Muscle of leg (tissue), 3 donors: ENCODE measurements at regions not wholly inside any gene's neighbourhood (a gene's known extent, or its start where the extent isn't known, plus 50 kb on each side); places are given as distances from the start of the nearest gene placed in this dataset.

Source experiments
- DNase-seq: peaks from one replicate; pipeline ENCODE4 v3.0.0; 2013
- H3K27ac ChIP-seq: one replicate; pipeline ENCODE4 v1.5.1; 2013; ENCODE audit warnings: mild to moderate bottlenecking, low read length, control low read depth
- H3K27me3 ChIP-seq: one replicate; pipeline ENCODE4 v1.6.1; 2013; ENCODE audit warnings: low read length; ENCODE audit not compliant: control insufficient read depth, insufficient read depth
- H3K36me3 ChIP-seq: one replicate; pipeline ENCODE4 v1.6.1; 2013; ENCODE audit warnings: low read length; ENCODE audit not compliant: control insufficient read depth, insufficient read depth
- H3K4me1 ChIP-seq: one replicate; pipeline ENCODE4 v1.6.1; 2013; ENCODE audit warnings: low read length; ENCODE audit not compliant: control insufficient read depth, insufficient read depth
- H3K4me3 ChIP-seq: one replicate; pipeline ENCODE4 v1.5.1; 2013; ENCODE audit warnings: low read length, control low read depth
- H3K9me3 ChIP-seq: replicated peaks from 2 replicates; pipeline ENCODE4 v1.6.1; 2013; ENCODE audit warnings: low read depth, low read length; ENCODE audit not compliant: control insufficient read depth
- WGBS: methylation state at CpG from one replicate; pipeline ENCODE4 v1.1.5; 2013; ENCODE audit warnings: missing lambda C conversion rate; ENCODE audit not compliant: insufficient coverage; 5-methylcytosine and 5-hydroxymethylcytosine counted together

DNA sequence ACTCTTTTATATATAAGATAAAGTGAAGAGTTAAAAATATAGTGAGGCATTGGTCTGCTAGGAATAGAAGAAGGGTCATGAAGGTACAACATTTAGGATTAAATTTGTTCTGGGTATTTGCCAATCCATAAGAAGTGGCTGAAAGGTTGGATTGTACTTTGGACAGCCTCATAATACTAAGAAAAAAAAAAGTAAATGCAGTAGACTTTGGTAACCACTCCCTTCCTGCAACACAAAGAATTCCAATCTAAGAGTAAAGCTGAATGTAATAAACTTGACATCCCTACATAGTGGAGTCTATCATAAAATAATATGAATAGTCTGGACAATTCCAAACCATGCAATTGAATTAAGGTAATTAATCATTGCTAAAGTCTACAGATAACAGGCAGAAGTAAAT is 2294.4 kb downstream of the LRRC4C start:
- Histone ChIP-seq H3K36me3 (no peaks in the 10 kb centered on the region), H3K4me1 (no peaks in the 10 kb centered on the region), H3K9me3 (peaks cover 5% of the 10 kb centered on the region), H3K27ac (no peak overlapping the region), H3K27me3 (no peaks in the 10 kb centered on the region), H3K4me3 (no peak overlapping the region)
- DNase-seq = no peak

DNA sequence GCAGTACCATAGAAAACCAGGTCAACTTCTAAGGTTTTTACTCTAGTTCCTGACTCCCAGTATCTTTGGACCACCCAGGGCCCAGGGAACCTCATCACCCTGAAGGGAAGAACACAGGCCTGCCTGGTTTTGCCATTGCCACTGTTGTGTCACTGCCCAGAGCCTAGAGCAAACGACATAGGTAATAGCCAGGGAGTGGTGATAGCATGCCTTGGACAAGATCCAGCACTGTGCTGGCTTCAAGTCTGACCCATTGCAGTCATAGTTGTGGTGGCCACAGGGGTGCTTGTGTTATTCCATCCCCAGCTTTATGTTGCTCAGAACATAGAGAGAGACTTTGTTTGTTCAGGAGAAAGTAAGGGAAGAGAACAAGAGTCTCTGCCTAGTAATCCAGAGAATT is 2310.2 kb downstream of the LRRC4C start:
- H3K27ac ChIP-seq = no peak overlapping the region
- H3K36me3 ChIP-seq = no peaks in the 10 kb centered on the region
- H3K4me3 ChIP-seq = no peak overlapping the region
- H3K4me1 ChIP-seq = no peaks in the 10 kb centered on the region
- no peaks in the 10 kb centered on the region for H3K9me3 ChIP-seq
- 29% methylated on average over 1 of the region's 1 CpG for WGBS
- H3K27me3 ChIP-seq = no peaks in the 10 kb centered on the region
- DNase-seq = no peak

DNA sequence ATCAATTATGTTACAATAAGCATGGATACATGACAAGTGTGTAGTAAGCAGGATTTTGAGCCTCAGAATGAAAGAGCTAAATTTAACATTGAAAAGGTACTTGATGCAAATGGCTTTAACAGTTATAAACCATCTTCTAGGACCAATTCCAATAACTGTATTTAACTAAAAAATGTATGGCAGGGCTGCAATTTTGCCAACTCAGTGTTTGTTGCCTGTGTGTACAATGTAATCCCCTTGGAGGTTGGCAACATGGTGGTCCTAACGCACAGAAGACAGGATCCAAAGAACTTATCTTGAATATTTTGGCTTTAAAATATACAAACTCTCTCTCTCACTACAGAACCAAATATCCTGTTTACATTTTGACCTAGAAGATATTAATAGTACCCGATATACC is 2314.1 kb downstream of the LRRC4C start:
- Histone ChIP-seq H3K27ac (no peak overlapping the region), H3K9me3 (no peaks in the 10 kb centered on the region), H3K27me3 (no peaks in the 10 kb centered on the region), H3K36me3 (no peaks in the 10 kb centered on the region), H3K4me3 (no peak overlapping the region), H3K4me1 (no peaks in the 10 kb centered on the region)
- WGBS = no CpG with 5 or more reads among the region's 2 CpGs
- DNase-seq = peak; percentile 16

- no peak overlapping the region for H3K27ac ChIP-seq
- no peaks in the 10 kb centered on the region for H3K36me3 ChIP-seq
- H3K4me3 ChIP-seq = no peak overlapping the region
- no peaks in the 10 kb centered on the region for H3K9me3 ChIP-seq
- WGBS = no CpG with 5 or more reads among the region's 3 CpGs
- H3K4me1 ChIP-seq = no peaks in the 10 kb centered on the region
- DNase-seq = peak; percentile 80
- no peaks in the 10 kb centered on the region for H3K27me3 ChIP-seq
Observed at GRCh38 chr11:39144351-39145130, 2314.9 kb downstream of the LRRC4C start.

- Histone ChIP-seq H3K4me1 (no peaks in the 10 kb centered on the region), H3K4me3 (no peak overlapping the region), H3K27ac (no peak overlapping the region), H3K9me3 (no peaks in the 10 kb centered on the region), H3K27me3 (no peaks in the 10 kb centered on the region), H3K36me3 (no peaks in the 10 kb centered on the region)
- no CpG with 5 or more reads among the region's 3 CpGs for WGBS
- DNase-seq = no peak
Observed at GRCh38 chr11:39139581-39139980, 2319.9 kb downstream of the LRRC4C start.

DNA sequence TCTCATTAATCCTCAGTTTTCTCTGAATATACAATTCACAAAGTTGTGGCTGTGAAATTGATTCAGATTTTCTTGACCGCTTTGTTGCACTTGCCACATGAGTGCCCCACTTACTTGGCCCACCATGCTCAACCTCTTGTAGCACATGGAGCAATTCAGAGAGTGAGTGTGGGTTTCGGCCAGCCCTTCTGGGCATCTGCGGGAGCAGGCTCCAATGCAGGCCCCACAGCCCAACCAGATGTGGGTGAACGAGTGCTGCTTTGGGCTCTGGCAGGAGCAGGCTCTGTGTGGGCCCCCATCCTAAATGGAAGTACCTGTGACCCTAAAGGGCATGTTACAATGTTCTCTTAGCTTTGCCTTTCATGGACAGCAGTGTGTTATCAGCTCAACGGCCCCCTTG is 2338.6 kb downstream of the LRRC4C start:
- DNase-seq = no peak
- no peaks in the 10 kb centered on the region for H3K36me3 ChIP-seq
- H3K27ac ChIP-seq = no peak overlapping the region
- H3K4me3 ChIP-seq = no peak overlapping the region
- no peaks in the 10 kb centered on the region for H3K4me1 ChIP-seq
- peaks cover 3% of the 10 kb centered on the region for H3K9me3 ChIP-seq
- 95% methylated on average over 3 of the region's 5 CpGs for WGBS
- no peaks in the 10 kb centered on the region for H3K27me3 ChIP-seq

DNA sequence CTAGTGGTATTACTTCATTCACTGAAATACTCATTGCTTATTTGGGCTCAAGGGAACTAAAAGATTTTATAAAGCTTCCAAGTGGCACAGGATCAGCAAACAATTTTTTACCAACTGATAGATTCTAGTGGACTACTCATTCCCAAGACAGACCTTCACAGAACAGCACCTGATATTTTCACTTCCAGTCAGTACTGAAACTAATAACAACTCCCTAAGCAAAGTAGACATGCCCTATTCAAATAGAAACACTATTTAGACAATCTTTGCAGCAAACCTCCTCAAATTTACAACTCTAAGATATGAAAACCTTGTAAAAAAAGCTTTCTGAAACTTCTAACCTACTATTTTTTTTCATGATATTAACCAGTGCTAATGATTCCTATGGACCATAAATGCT is 2345.8 kb downstream of the LRRC4C start:
- Histone ChIP-seq H3K27me3 (no peaks in the 10 kb centered on the region), H3K4me3 (no peak overlapping the region), H3K4me1 (no peaks in the 10 kb centered on the region), H3K27ac (no peak overlapping the region), H3K36me3 (no peaks in the 10 kb centered on the region), H3K9me3 (no peaks in the 10 kb centered on the region)
- DNase-seq = no peak

DNA sequence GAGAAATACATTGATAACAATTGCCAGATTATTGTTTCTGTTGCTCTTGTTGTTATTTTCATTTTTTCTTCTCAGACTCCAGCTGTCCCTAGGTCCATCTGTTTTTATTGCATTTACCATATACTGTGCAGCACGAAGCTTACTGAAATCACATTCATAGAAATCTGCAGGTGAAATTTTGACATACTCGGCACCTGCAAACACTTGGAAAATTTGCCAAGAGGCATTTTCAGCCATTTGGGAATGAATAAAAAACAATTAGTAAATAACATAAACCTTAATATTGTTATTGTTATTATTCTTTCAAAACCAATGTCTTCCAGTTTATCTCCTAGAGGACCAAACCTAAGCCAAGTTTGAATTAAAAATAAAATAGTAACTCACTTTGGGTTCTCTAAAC is 2357.2 kb downstream of the LRRC4C start:
- no peaks in the 10 kb centered on the region for H3K36me3 ChIP-seq
- DNase-seq = peak; percentile 77
- H3K4me1 ChIP-seq = no peaks in the 10 kb centered on the region
- WGBS = no CpG with 5 or more reads among the region's 2 CpGs
- H3K27ac ChIP-seq = no peak overlapping the region
- H3K4me3 ChIP-seq = no peak overlapping the region
- H3K9me3 ChIP-seq = peaks cover 2% of the 10 kb centered on the region
- H3K27me3 ChIP-seq = no peaks in the 10 kb centered on the region

DNA sequence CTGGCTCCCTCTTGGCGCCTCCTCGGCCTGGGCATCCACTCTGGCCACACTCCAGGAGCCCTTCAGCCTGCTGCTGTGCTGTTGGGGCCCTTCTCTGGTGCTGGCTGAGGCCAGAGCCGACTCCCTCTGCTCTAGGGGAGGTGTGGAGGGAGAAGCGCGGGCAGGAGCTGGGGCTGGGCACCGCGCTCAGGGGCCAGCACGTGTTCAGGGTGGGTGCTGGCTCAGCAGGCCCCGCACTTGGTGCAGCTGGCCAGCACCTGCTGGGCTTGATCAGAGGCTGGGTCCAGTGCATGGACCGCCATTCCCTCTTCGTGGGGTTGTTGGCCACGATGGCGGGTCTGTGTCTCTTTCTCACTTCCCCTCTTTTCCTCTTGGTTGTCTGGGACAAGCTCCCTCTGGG is 2381.0 kb downstream of the LRRC4C start:
- no peak overlapping the region for H3K4me3 ChIP-seq
- no peak overlapping the region for H3K27ac ChIP-seq
- H3K36me3 ChIP-seq = no peaks in the 10 kb centered on the region
- H3K9me3 ChIP-seq = no peaks in the 10 kb centered on the region
- 86% methylated on average over 13 of the region's 13 CpGs for WGBS
- H3K4me1 ChIP-seq = no peaks in the 10 kb centered on the region
- no peak for DNase-seq
- H3K27me3 ChIP-seq = no peaks in the 10 kb centered on the region

- Histone ChIP-seq H3K27me3 (no peaks in the 10 kb centered on the region), H3K27ac (no peak overlapping the region), H3K4me1 (no peaks in the 10 kb centered on the region), H3K36me3 (no peaks in the 10 kb centered on the region), H3K9me3 (no peaks in the 10 kb centered on the region), H3K4me3 (no peak overlapping the region)
- no peak for DNase-seq
Observed at GRCh38 chr11:39037611-39038010, 2421.8 kb downstream of the LRRC4C start.

DNA sequence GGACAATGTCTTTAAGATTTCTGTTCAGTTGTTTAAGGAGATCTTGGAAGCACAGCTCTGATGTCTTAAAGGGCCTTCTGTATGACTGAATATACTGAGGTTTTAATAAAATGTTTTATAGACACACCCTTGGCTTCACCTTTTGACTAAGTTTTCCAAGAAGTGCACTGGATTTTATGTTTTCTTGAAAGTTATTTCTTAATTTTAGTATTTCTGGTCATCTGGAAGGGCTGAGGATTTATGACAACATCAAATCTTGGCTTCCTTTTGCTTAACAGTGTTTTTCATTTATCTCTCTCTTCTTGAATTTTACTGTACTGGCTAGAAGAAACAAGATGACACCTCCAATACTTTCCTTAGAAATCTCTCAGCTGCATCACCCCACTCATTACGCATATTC is 2423.4 kb downstream of the LRRC4C start:
- Histone ChIP-seq H3K27me3 (no peaks in the 10 kb centered on the region), H3K36me3 (no peaks in the 10 kb centered on the region), H3K9me3 (no peaks in the 10 kb centered on the region), H3K27ac (peak overlapping the region; percentile 16), H3K4me3 (no peak overlapping the region), H3K4me1 (no peaks in the 10 kb centered on the region)
- WGBS = no CpG with 5 or more reads among the region's 1 CpG
- DNase-seq = peak; percentile 86
